Activated CD4-positive, alpha-beta T cell treated with anti-CD3 and anti-CD28 coated beads for 36 hours (primary cell): ENCODE measurements at regions not wholly inside any gene's neighbourhood (a gene's known extent, or its start where the extent isn't known, plus 50 kb on each side); places are given as distances from the start of the nearest gene placed in this dataset.
A peak's percentile ranks its signal among the peaks of the same experiment; 100 is the strongest.

Experiments
- ATAC-seq: fragments of 200-7000 bp; cut with Tn5 transposase; one replicate; pipeline ENCODE4 v1.10.0; 2021; ENCODE audit warnings: mild to moderate bottlenecking, moderate library complexity
- CTCF ChIA-PET: fragments of 350-600 bp; sonication (Branson Sonifier 250); formaldehyde crosslinking; loops from one replicate; lab custom pipeline; 2021; ENCODE audit warnings: antibody characterized with exemption; lab: Charles Lee
- POLR2A ChIA-PET: fragments of 350-600 bp; sonication (Branson Sonifier 250); formaldehyde crosslinking; loops from one replicate; lab custom pipeline; 2021; ENCODE audit warnings: antibody characterized with exemption, inconsistent platforms; lab: Charles Lee
- DNase-seq: peaks from one replicate; pipeline ENCODE4 v3.0.0-alpha.2; 2020
- H3K27ac Mint-ChIP-seq: one replicate; pipeline ENCODE4 v1.8.0; 2021; ENCODE audit warnings: mixed read lengths
- H3K27me3 Mint-ChIP-seq: one replicate; pipeline ENCODE4 v1.8.0; 2021; ENCODE audit warnings: mixed read lengths
- H3K36me3 Mint-ChIP-seq: one replicate; pipeline ENCODE4 v1.8.0; 2021; ENCODE audit warnings: low read depth, mixed read lengths
- H3K4me1 Mint-ChIP-seq: one replicate; pipeline ENCODE4 v1.8.0; 2021; ENCODE audit warnings: mixed read lengths
- H3K4me3 Mint-ChIP-seq: one replicate; pipeline ENCODE4 v1.8.0; 2021; ENCODE audit warnings: mild to moderate bottlenecking, moderate library complexity, mixed read lengths
- H3K9me3 Mint-ChIP-seq: one replicate; pipeline ENCODE4 v1.8.0; 2021; ENCODE audit warnings: low read depth, mixed read lengths
- intact Hi-C, 2 experiments: fragments of 100-400 bp; cut with DNase I in 1 of 2; cut with micrococcal nuclease in 1 of 2; formaldehyde crosslinking; loops; one replicate each; pipeline versions ENCODE4 v1.14.2 to v1.15.1; 2022 to 2024; cut with DNase I, micrococcal nuclease

- H3K4me3 Mint-ChIP-seq: no peak overlapping the region
- H3K36me3 Mint-ChIP-seq: no peaks in the 10 kb centered on the region
- H3K4me1 Mint-ChIP-seq: no peaks in the 10 kb centered on the region
- ATAC-seq (no peak), DNase-seq (no peak)
- peaks cover 25% of the 10 kb centered on the region for H3K27me3 Mint-ChIP-seq
- no peaks in the 10 kb centered on the region for H3K9me3 Mint-ChIP-seq
- ChIA-PET POLR2A (no interaction called here), CTCF (no interaction called here)
- intact Hi-C loops: no loop called here
- no peak overlapping the region for H3K27ac Mint-ChIP-seq
Observed at GRCh38 chr22:27216444-27216843, 559.1 kb downstream of the MIAT start.

- ChIA-PET POLR2A (no interaction called here), CTCF (no interaction called here)
- Mint-ChIP-seq H3K36me3 (no peaks in the 10 kb centered on the region), H3K27ac (no peak overlapping the region), H3K9me3 (no peaks in the 10 kb centered on the region), H3K27me3 (peaks cover 19% of the 10 kb centered on the region), H3K4me3 (no peak overlapping the region), H3K4me1 (no peaks in the 10 kb centered on the region)
- DNase-seq (no peak), ATAC-seq (no peak)
- intact Hi-C loops: no loop called here
Observed at GRCh38 chr22:27217154-27217553, 559.8 kb downstream of the MIAT start.

- no peaks in the 10 kb centered on the region for H3K4me1 Mint-ChIP-seq
- no peak for ATAC-seq
- H3K4me3 Mint-ChIP-seq: no peak overlapping the region
- H3K27me3 Mint-ChIP-seq: peaks cover 12% of the 10 kb centered on the region
- no peaks in the 10 kb centered on the region for H3K9me3 Mint-ChIP-seq
- no peak for DNase-seq
- intact Hi-C loops: no loop called here
- no peaks in the 10 kb centered on the region for H3K36me3 Mint-ChIP-seq
- ChIA-PET CTCF (no interaction called here), POLR2A (no interaction called here)
- no peak overlapping the region for H3K27ac Mint-ChIP-seq
Observed at GRCh38 chr22:27218012-27218920, 560.9 kb downstream of the MIAT start.

GRCh38 chr22:27219036-27219435 lies 561.6 kb downstream of the MIAT start:
- Mint-ChIP-seq H3K4me3 (no peak overlapping the region), H3K36me3 (no peaks in the 10 kb centered on the region), H3K27ac (no peak overlapping the region), H3K9me3 (no peaks in the 10 kb centered on the region), H3K27me3 (peaks cover 8% of the 10 kb centered on the region), H3K4me1 (no peaks in the 10 kb centered on the region)
- CTCF ChIA-PET: no interaction called here
- intact Hi-C loops: no loop called here
- POLR2A ChIA-PET: no interaction called here
- ATAC-seq (no peak), DNase-seq (no peak)

- Mint-ChIP-seq H3K27ac (no peak overlapping the region), H3K27me3 (peaks cover 8% of the 10 kb centered on the region), H3K9me3 (no peaks in the 10 kb centered on the region), H3K4me1 (no peaks in the 10 kb centered on the region), H3K4me3 (no peak overlapping the region), H3K36me3 (no peaks in the 10 kb centered on the region)
- POLR2A ChIA-PET: no interaction called here
- intact Hi-C loops: no loop called here
- DNase-seq (no peak), ATAC-seq (no peak)
- CTCF ChIA-PET: no interaction called here
Observed at GRCh38 chr22:27220339-27220738, 563.0 kb downstream of the MIAT start.

- Mint-ChIP-seq H3K4me3 (no peak overlapping the region), H3K4me1 (no peaks in the 10 kb centered on the region), H3K36me3 (no peaks in the 10 kb centered on the region), H3K27ac (no peak overlapping the region), H3K9me3 (no peaks in the 10 kb centered on the region), H3K27me3 (peaks cover 10% of the 10 kb centered on the region)
- POLR2A ChIA-PET: no interaction called here
- DNase-seq (no peak), ATAC-seq (no peak)
- intact Hi-C loops: no loop called here
- CTCF ChIA-PET: no interaction called here
Observed at GRCh38 chr22:27222178-27222577, 564.8 kb downstream of the MIAT start.

- peak; percentile 8 for DNase-seq
- H3K4me3 Mint-ChIP-seq: no peak overlapping the region
Observed at GRCh38 chr22:27223317-27224177, 566.2 kb downstream of the MIAT start.

GRCh38 chr22:27224485-27225374 lies 567.3 kb downstream of the MIAT start:
- intact Hi-C loops: no loop called here
- Mint-ChIP-seq H3K27ac (no peak overlapping the region), H3K9me3 (no peaks in the 10 kb centered on the region), H3K4me3 (no peak overlapping the region), H3K27me3 (peaks cover 9% of the 10 kb centered on the region), H3K4me1 (no peaks in the 10 kb centered on the region), H3K36me3 (no peaks in the 10 kb centered on the region)
- ATAC-seq (no peak), DNase-seq (no peak)
- ChIA-PET CTCF (no interaction called here), POLR2A (no interaction called here)

More at GRCh38 chr22:27223317-27224177, 566.2 kb downstream of the MIAT start:
- Mint-ChIP-seq H3K4me1 (no peaks in the 10 kb centered on the region), H3K9me3 (no peaks in the 10 kb centered on the region), H3K36me3 (no peaks in the 10 kb centered on the region), H3K27ac (no peak overlapping the region), H3K27me3 (peaks cover 9% of the 10 kb centered on the region)
- POLR2A ChIA-PET: no interaction called here
- CTCF ChIA-PET: no interaction called here
- intact Hi-C loops: no loop called here
- no peak for ATAC-seq

- H3K27me3 Mint-ChIP-seq: peaks cover 10% of the 10 kb centered on the region
- H3K27ac Mint-ChIP-seq: no peak overlapping the region
- ATAC-seq (no peak), DNase-seq (no peak)
- ChIA-PET POLR2A (no interaction called here), CTCF (no interaction called here)
- intact Hi-C loops: no loop called here
- H3K9me3 Mint-ChIP-seq: peaks cover 5% of the 10 kb centered on the region
- H3K36me3 Mint-ChIP-seq: no peaks in the 10 kb centered on the region
- H3K4me1 Mint-ChIP-seq: no peaks in the 10 kb centered on the region
- H3K4me3 Mint-ChIP-seq: no peak overlapping the region
Observed at GRCh38 chr22:27226666-27227065, 569.3 kb downstream of the MIAT start.

GRCh38 chr22:27228771-27229170 lies 571.4 kb downstream of the MIAT start:
- ChIA-PET CTCF (no interaction called here), POLR2A (no interaction called here)
- no peak overlapping the region for H3K27ac Mint-ChIP-seq
- H3K27me3 Mint-ChIP-seq: peaks cover 13% of the 10 kb centered on the region
- no peak overlapping the region for H3K4me3 Mint-ChIP-seq
- H3K9me3 Mint-ChIP-seq: peaks cover 5% of the 10 kb centered on the region
- no peaks in the 10 kb centered on the region for H3K36me3 Mint-ChIP-seq
- intact Hi-C loops: no loop called here
- no peaks in the 10 kb centered on the region for H3K4me1 Mint-ChIP-seq
- ATAC-seq (no peak), DNase-seq (no peak)

- peaks cover 15% of the 10 kb centered on the region for H3K27me3 Mint-ChIP-seq
- no peak for DNase-seq
- no peak for ATAC-seq
- no peak overlapping the region for H3K27ac Mint-ChIP-seq
- H3K36me3 Mint-ChIP-seq: no peaks in the 10 kb centered on the region
- ChIA-PET CTCF (interaction anchor here (0.7 kb wide), 1 partner anchor 12 kb away, joined by 4 read pairs; no protein-coding TSS in a partner anchor), POLR2A (no interaction called here)
- H3K4me1 Mint-ChIP-seq: no peaks in the 10 kb centered on the region
- intact Hi-C loops: no loop called here
- H3K4me3 Mint-ChIP-seq: no peak overlapping the region
- H3K9me3 Mint-ChIP-seq: peaks cover 5% of the 10 kb centered on the region
Observed at GRCh38 chr22:27230189-27230588, 571.4 kb downstream of the MN1 start.
